ENCODE measurements at regions not wholly inside any gene's neighbourhood (a gene's known extent, or its start where the extent isn't known, plus 50 kb on each side); places are given as distances from the start of the nearest gene placed in this dataset.

DNA sequence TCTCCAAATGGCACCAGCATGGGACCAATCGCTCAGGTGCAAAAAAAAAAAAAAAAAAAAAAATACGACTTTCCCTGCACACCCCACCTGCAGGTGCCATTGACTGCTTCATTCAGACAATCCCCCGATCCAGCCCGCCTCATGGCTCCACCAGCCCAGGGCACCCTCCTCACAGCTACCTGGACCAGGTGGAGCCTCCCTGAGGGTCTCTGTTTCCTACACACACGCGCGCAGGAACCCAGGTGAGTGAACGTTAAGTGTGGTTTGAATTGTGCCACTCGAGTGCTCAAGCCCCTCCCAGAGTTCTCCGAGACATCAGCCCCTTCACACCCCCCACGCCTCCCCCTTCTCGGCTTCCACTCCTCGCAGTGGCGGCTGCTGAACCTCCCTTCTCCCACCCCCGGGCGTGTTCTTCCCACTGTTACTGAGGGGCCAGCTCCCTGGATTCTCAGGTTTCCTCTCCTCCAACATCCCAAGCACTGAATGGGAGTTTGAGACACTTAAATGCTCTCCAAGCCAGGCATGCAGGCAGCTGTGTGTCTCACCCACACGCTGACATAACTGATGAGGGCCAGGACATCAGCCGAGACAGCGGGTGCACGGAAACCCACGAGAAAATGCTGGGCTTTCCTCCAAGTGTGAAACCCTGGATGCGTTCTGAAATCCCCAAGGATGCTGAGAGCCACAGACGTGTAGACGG is 88.8 kb upstream of the SNTG2 start:
- Histone ChIP-seq H3K56ac (ENCODE audit: insufficient read length, low read depth, low read length) (no peak overlapping the region), H3K4ac (ENCODE audit: low read depth, low read length) (no peak overlapping the region), H3K9ac (ENCODE audit: extremely low read depth, insufficient read length, low read length) (no peak overlapping the region), H2BK120ac (ENCODE audit: low read depth, low read length, poor library complexity, severe bottlenecking) (no peak overlapping the region), H3K4me1 (ENCODE audit: insufficient read depth, low read length) (no peaks in the 10 kb centered on the region; the same call in 1 of the 2 replicates), H3K9me3 (ENCODE audit: control insufficient read depth, low read depth, low read length) (no peaks in the 10 kb centered on the region), H4K5ac (ENCODE audit: insufficient read length, low read depth, low read length) (no peak overlapping the region), H2AFZ (ENCODE audit: low read length) (no peak overlapping the region), H4K91ac (ENCODE audit: insufficient read length, low read depth, low read length) (no peak overlapping the region), H2BK15ac (ENCODE audit: low read depth, low read length) (no peak overlapping the region), H3K79me2 (ENCODE audit: insufficient read depth, low read length) (no peaks in the 10 kb centered on the region), H3K23me2 (ENCODE audit: insufficient read length, low read depth, low read length, poor library complexity, severe bottlenecking) (no peaks in the 10 kb centered on the region), H3K14ac (ENCODE audit: insufficient read depth, low read length) (no peak overlapping the region), H4K8ac (replicated peaks; ENCODE audit: insufficient read length, low read depth, low read length) (no peak overlapping the region), H3K27ac (ENCODE audit: insufficient read length, low read depth, low read length) (no peak overlapping the region), H3K18ac (ENCODE audit: insufficient read length, low read depth, low read length) (no peak overlapping the region), H3K4me2 (ENCODE audit: insufficient read depth, insufficient read length, low read length) (no peak overlapping the region), H3K23ac (ENCODE audit: insufficient read length, low read depth, low read length) (no peak overlapping the region), H3K27me3 (ENCODE audit: insufficient read depth, low read length) (no peaks in the 10 kb centered on the region; the same call in 1 of the 2 replicates), H2AK5ac (ENCODE audit: insufficient read length, low read length) (no peak overlapping the region), H4K20me1 (ENCODE audit: control insufficient read depth, insufficient read depth, insufficient read length) (no peaks in the 10 kb centered on the region), H2BK12ac (ENCODE audit: insufficient read length, low read depth, low read length) (no peak overlapping the region), H2BK5ac (ENCODE audit: insufficient read length, low read length) (no peak overlapping the region), H3T11ph (ENCODE audit: low read length) (no peak overlapping the region), H2BK20ac (ENCODE audit: low read depth, low read length, poor library complexity, severe bottlenecking) (no peak overlapping the region), H3K79me1 (ENCODE audit: insufficient read depth, low read depth, low read length, poor library complexity, severe bottlenecking) (no peaks in the 10 kb centered on the region)
- TF ChIP-seq, protein P1, sequence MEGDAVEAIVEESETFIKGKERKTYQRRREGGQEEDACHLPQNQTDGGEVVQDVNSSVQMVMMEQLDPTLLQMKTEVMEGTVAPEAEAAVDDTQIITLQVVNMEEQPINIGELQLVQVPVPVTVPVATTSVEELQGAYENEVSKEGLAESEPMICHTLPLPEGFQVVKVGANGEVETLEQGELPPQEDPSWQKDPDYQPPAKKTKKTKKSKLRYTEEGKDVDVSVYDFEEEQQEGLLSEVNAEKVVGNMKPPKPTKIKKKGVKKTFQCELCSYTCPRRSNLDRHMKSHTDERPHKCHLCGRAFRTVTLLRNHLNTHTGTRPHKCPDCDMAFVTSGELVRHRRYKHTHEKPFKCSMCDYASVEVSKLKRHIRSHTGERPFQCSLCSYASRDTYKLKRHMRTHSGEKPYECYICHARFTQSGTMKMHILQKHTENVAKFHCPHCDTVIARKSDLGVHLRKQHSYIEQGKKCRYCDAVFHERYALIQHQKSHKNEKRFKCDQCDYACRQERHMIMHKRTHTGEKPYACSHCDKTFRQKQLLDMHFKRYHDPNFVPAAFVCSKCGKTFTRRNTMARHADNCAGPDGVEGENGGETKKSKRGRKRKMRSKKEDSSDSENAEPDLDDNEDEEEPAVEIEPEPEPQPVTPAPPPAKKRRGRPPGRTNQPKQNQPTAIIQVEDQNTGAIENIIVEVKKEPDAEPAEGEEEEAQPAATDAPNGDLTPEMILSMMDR (conservative IDR thresholded peaks at IDR 0.05), result no peak
- peaks cover 36% of the 10 kb centered on the region for H3K27me3 Mint-ChIP-seq (ENCODE audit: low read depth)
- no peaks in the 10 kb centered on the region; a peak in 1 of 7 replicates for H3K36me3 Mint-ChIP-seq (ENCODE audit: insufficient read depth in 1 of 3, low read depth in 3 of 3)
- WGBS (ENCODE audit: extremely low coverage, insufficient read length, low lambda C conversion rate), result no CpG with 5 or more reads among the region's 24 CpGs
- peaks cover 23 to 37% of the 10 kb centered on the region in 2 experiments for H3K4me1 Mint-ChIP-seq
- H3K27ac Mint-ChIP-seq, result no peak overlapping the region
- peak; percentile 36 for DNase-seq
- no peak overlapping the region for H3K4me3 Mint-ChIP-seq
- H3K9me3 Mint-ChIP-seq, result no peaks in the 10 kb centered on the region; a peak in 1 of 5 replicates

Data from H9 (cell line).